Transverse colon (tissue), 4 donors: ENCODE measurements at regions not wholly inside any gene's neighbourhood (a gene's known extent, or its start where the extent isn't known, plus 50 kb on each side); places are given as distances from the start of the nearest gene placed in this dataset.

Source experiments
- DNase-seq: peaks from one replicate; pipeline ENCODE4 v3.0.0-alpha.2; 2019
- H3K27ac ChIP-seq, 4 donors: fragments of 200-600 bp; sonication (generic); 2 replicates each; pipeline ENCODE4 v1.5.1; 2016 to 2018; ENCODE audit warnings: inconsistent platforms in 4 of 4
- H3K27me3 ChIP-seq: fragments of 200-600 bp; sonication (generic); 2 replicates; pipeline ENCODE4 v1.5.1; 2017; ENCODE audit warnings: inconsistent platforms
- H3K36me3 ChIP-seq, 4 donors: fragments of 200-600 bp; sonication (generic); 2 replicates each; pipeline ENCODE4 v1.5.1; 2017 to 2019; ENCODE audit warnings: inconsistent platforms in 4 of 4
- H3K4me1 ChIP-seq, 4 donors: fragments of 200-600 bp; sonication (generic); 2 replicates each; pipeline ENCODE4 v1.5.1; 2017 to 2020; ENCODE audit warnings: inconsistent platforms in 4 of 4
- H3K4me3 ChIP-seq, 4 donors: fragments of 200-600 bp; sonication (generic); 1 replicate in 1 of 4; 2 replicates in 3 of 4; pipeline versions ENCODE4 v1.5.1 to v1.6.1; 2017 to 2019; ENCODE audit warnings: inconsistent platforms in 4 of 4
- H3K9me3 ChIP-seq, 2 donors: fragments of 200-600 bp; sonication (generic); 2 replicates each; pipeline ENCODE4 v1.5.1; 2017 to 2019; ENCODE audit warnings: inconsistent platforms in 2 of 2
- EP300 ChIP-seq: sonication (generic); formaldehyde crosslinking; IDR thresholded peaks from one replicate; pipeline ENCODE4 v1.6.1; 2017; ENCODE audit warnings: antibody characterized with exemption, low read depth
- POLR2A ChIP-seq: fragments of 450-650 bp; IDR thresholded peaks from one replicate; pipeline ENCODE4 v1.6.1; 2016; ENCODE audit warnings: antibody characterized with exemption, mild to moderate bottlenecking, moderate library complexity
- POLR2AphosphoS5 ChIP-seq, 3 donors: sonication (generic); formaldehyde crosslinking; IDR thresholded peaks; one replicate each; pipeline ENCODE4 v1.6.1; 2016; ENCODE audit warnings: antibody characterized with exemption in 3 of 3
- WGBS, 2 donors: methylation state at CpG; one replicate each; pipeline ENCODE4 v1.1.5; 2018; ENCODE audit warnings: low coverage in 1 of 2; 5-methylcytosine and 5-hydroxymethylcytosine counted together
- in situ Hi-C, 4 donors: fragments of 200-750 bp; cut with MboI; loops; one replicate each; pipeline versions ENCODE4 v1.15.0 to v1.15.1; 2017; ENCODE audit warnings: low sequenced_read_pairs in 3 of 4, low pct_ligation_motif_present in 1 of 4, low pct_unique_long_range_greater_than_20kb in 1 of 4
- intact Hi-C: fragments of 100-400 bp; cut with DNase I; formaldehyde crosslinking; loops from one replicate; pipeline ENCODE4 v1.15.1; 2023; ENCODE audit warnings: low total_unique reads
- TF ChIP-seq, protein P1 (sequence below), 5 experiments: fragments of 200-600 bp in 3 of 5; fragments of 450-650 bp in 2 of 5; sonication (generic) in 3 of 5; IDR thresholded peaks; 1 replicate in 2 of 5; 2 replicates in 3 of 5; pipeline ENCODE4 v1.5.1; 2016 to 2017; ENCODE audit warnings: antibody characterized with exemption in 5 of 5, inconsistent platforms in 3 of 5, mild to moderate bottlenecking in 2 of 5, moderate library complexity in 1 of 5

GRCh38 chr2:123040506-123040905 is 984.6 kb upstream of the CNTNAP5 start:
- intact Hi-C loops (no loop called here), in situ Hi-C loops (no loop called here)
- 71 to 81% methylated on average over 1 of the region's 1 CpG for WGBS, 2 donors
- Histone ChIP-seq H3K4me1 (no peaks in the 10 kb centered on the region), H3K4me3 (no peak overlapping the region), H3K27me3 (no peaks in the 10 kb centered on the region), H3K9me3 (no peaks in the 10 kb centered on the region), H3K27ac (no peak overlapping the region), H3K36me3 (no peaks in the 10 kb centered on the region)
- DNase-seq = no peak
- TF ChIP-seq POLR2A = no peak
- TF ChIP-seq, protein P1, sequence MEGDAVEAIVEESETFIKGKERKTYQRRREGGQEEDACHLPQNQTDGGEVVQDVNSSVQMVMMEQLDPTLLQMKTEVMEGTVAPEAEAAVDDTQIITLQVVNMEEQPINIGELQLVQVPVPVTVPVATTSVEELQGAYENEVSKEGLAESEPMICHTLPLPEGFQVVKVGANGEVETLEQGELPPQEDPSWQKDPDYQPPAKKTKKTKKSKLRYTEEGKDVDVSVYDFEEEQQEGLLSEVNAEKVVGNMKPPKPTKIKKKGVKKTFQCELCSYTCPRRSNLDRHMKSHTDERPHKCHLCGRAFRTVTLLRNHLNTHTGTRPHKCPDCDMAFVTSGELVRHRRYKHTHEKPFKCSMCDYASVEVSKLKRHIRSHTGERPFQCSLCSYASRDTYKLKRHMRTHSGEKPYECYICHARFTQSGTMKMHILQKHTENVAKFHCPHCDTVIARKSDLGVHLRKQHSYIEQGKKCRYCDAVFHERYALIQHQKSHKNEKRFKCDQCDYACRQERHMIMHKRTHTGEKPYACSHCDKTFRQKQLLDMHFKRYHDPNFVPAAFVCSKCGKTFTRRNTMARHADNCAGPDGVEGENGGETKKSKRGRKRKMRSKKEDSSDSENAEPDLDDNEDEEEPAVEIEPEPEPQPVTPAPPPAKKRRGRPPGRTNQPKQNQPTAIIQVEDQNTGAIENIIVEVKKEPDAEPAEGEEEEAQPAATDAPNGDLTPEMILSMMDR (IDR thresholded peaks at IDR 0.05) = no peak
- TF ChIP-seq POLR2AphosphoS5 (IDR thresholded peaks at IDR 0.05) = no peak
- no peak for TF ChIP-seq EP300

- no peak for DNase-seq
- no peak overlapping the region for H3K4me3 ChIP-seq
- no peak overlapping the region for H3K27ac ChIP-seq
- no peaks in the 10 kb centered on the region for H3K9me3 ChIP-seq
- in situ Hi-C loops (no loop called here), intact Hi-C loops (no loop called here)
- TF ChIP-seq POLR2A = no peak
- no peak for TF ChIP-seq EP300
- H3K27me3 ChIP-seq = no peaks in the 10 kb centered on the region
- H3K4me1 ChIP-seq = no peaks in the 10 kb centered on the region
- WGBS, 2 donors = 97 to 100% methylated on average over 1 of the region's 1 CpG
- no peaks in the 10 kb centered on the region for H3K36me3 ChIP-seq
These were observed 981.6 kb upstream of the CNTNAP5 start for GRCh38 chr2:123043458-123043857.

GRCh38 chr2:123045713-123046112 is 979.4 kb upstream of the CNTNAP5 start:
- Histone ChIP-seq H3K27me3 (no peaks in the 10 kb centered on the region), H3K36me3 (no peaks in the 10 kb centered on the region), H3K4me1 (no peaks in the 10 kb centered on the region), H3K9me3 (no peaks in the 10 kb centered on the region), H3K27ac (no peak overlapping the region), H3K4me3 (no peak overlapping the region)
- in situ Hi-C loops = no loop called here
- DNase-seq = no peak
- intact Hi-C loops = no loop called here
- TF ChIP-seq, protein P1 (IDR thresholded peaks at IDR 0.05) = no peak
- no peak for TF ChIP-seq POLR2A
- TF ChIP-seq POLR2AphosphoS5 (IDR thresholded peaks at IDR 0.05) = no peak
- TF ChIP-seq EP300 = no peak
- WGBS, 2 donors = 70 to 75% methylated on average over 3 of the region's 3 CpGs

GRCh38 chr2:123047186-123047585 is 977.9 kb upstream of the CNTNAP5 start:
- no peak for DNase-seq
- Histone ChIP-seq H3K27ac (no peak overlapping the region), H3K4me3 (no peak overlapping the region), H3K9me3 (no peaks in the 10 kb centered on the region), H3K4me1 (no peaks in the 10 kb centered on the region), H3K36me3 (no peaks in the 10 kb centered on the region), H3K27me3 (no peaks in the 10 kb centered on the region)
- in situ Hi-C loops (no loop called here), intact Hi-C loops (no loop called here)
- TF ChIP-seq, protein P1 (IDR thresholded peaks at IDR 0.05) = no peak
- TF ChIP-seq EP300 = no peak
- TF ChIP-seq POLR2AphosphoS5 (IDR thresholded peaks at IDR 0.05) = no peak
- no peak for TF ChIP-seq POLR2A

GRCh38 chr2:123051136-123051535 is 974.0 kb upstream of the CNTNAP5 start:
- WGBS, 2 donors = 78 to 79% methylated on average over 2 of the region's 2 CpGs
- Histone ChIP-seq H3K4me1 (no peaks in the 10 kb centered on the region), H3K4me3 (no peak overlapping the region), H3K27me3 (no peaks in the 10 kb centered on the region), H3K9me3 (peaks cover 0 to 5% of the 10 kb centered on the region in 2 donors), H3K27ac (no peak overlapping the region), H3K36me3 (no peaks in the 10 kb centered on the region)
- TF ChIP-seq, protein P1 (IDR thresholded peaks at IDR 0.05) = no peak
- TF ChIP-seq POLR2A (no peak), POLR2AphosphoS5 (IDR thresholded peaks at IDR 0.05) (no peak), EP300 (no peak)
- intact Hi-C loops = no loop called here
- in situ Hi-C loops = no loop called here
- DNase-seq = no peak
